ENCODE measurements at regions not wholly inside any gene's neighbourhood (a gene's known extent, or its start where the extent isn't known, plus 50 kb on each side); places are given as distances from the start of the nearest gene placed in this dataset.
"Not testable (repeated sequence)": the region's sequence is repeated elsewhere in the genome, so short reads cannot be mapped to it uniquely, and the experiment has no call there.

DNA sequence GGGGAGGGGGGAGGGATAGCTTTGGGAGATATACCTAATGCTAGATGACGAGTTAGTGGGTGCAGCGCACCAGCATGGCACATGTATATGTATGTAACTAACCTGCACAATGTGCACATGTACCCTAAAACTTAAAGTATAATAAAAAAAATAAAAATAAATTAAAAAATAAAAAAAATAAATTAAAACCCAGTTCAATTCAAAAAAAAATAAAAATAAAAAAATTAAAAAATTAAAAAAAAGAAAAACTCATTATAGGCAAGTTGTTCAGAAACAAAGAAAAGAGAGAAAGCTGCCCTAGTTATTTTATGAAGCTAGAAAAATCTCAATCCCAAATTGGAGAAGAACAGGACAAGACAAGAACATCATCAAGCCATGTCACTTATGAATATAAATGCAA is 147.5 kb upstream of the PRR20G start:
- DNase-seq, result not testable (repeated sequence)

DNA sequence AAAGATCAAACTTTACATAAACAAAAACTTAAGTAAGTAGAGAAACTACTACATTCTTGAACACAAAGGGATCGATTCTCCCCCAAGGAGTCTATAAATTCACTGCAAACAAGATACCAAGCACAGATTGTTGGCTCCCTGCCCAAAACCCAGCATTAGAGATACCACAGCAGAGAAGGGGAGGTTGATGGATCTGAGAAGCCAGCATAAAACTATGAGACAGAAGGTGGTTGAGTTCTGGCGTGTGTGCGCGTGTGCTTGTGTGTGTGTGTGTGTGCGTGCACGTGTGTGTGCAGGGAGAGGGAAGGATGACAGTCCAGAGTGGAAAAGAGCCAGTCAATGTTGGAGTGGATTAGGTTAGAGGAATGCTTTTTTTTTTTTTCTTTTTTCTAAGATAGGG is 143.2 kb upstream of the PRR20G start:
- no peak for DNase-seq

DNA sequence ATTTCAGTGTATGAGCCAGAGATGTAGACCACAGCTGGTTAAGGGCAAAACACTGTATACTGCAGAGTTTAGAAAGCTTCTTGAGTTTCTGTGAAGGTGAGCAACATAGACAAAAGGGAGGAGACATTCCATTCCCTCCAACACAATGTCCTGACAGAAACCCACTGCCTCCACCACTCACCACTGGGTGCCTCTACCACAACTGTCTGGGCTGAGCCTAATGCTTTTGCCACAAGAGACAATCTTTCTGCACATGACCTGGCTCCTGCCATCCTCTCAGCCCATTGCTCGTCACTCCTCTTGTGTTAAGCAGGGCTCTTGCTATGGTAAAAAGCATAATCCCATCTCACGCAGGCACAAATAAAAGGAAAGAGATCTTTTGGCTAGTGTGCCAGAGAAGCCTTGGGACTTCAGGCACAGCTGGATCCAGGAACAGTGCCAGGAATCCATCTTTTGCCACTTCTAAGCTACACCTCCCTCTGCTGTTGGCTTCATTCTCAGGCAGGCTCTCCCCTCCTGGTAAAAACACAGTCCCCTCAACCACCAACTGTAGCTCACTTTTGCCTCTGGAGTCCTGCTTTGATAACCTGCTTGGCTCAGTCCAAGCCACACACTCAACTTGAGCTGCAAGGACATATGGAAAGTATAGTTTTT is 140.6 kb upstream of the PRR20G start:
- no peak for DNase-seq

DNA sequence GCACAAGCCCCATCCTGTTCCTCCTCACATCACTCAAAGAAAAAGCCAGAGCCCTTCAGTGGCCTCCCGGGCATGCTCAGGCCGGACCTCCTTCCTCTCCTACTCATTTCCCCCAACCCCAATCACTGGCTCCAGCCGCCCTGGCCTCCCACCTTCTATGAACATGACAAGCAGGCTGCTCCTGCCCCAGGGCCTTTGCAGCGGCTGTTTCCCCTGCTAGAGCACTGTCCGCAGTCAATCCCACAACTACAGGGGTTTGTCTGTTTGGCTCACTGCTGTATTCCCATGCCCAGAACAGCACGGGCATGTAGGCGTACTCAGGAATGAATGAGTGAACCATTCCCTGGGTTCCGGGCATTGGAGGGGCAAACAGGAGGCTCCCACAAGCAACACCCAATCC is 139.8 kb upstream of the PRR20G start:
- DNase-seq, result no peak

DNA sequence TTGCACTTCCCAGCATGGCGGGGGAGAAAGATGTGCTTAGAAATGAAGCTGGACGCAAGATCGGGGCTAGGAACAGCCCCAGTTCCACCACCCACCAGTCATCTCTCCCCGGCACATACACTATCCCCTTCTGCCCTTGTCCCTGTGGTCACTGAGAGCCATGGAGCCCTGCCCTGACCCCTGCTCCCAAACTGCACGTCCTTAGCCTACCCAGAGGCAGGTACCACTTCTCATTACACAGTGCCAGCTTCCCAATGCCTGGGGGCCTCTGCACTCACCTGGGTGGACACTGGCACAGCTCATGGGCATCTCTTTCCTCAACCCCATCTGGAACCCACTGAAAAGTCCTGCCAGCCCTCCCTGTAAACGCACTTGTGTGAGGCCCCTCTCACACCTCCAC is 139.3 kb upstream of the PRR20G start:
- no peak for DNase-seq

DNA sequence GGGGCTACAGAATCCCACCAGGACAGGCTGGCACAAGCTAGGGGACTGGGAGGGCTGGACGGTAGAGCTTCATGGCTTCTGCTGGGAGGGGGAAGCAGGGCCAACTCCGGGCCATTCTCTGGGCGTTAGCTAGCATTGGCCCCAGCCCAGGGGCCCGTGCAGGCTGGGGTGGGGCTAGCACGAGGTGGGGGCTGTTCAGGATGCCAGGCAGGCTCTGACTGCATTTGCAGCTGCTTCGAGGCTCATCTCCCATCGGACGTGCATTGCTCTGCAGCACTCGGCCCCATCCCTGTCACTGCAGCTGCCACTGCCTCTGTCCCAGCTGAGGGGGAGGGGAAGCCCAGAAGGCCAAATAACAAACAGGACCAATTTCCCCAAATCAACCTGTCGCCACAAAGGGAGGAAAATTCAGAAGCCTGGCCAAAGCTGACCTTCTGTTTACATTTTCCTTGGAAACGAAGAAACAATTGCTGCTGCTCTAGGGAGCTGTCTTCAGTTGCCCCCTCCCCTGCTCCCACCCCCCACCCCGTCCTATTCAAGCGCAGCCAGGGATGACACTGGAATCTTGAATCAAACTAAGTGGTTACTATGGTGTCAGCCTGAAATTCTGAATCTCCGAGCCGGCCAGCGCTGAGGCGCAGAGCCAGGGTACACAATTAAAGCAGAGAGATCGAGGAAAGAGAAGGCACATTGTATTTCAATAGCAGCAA is 138.8 kb upstream of the PRR20G start:
- DNase-seq, result no peak

DNA sequence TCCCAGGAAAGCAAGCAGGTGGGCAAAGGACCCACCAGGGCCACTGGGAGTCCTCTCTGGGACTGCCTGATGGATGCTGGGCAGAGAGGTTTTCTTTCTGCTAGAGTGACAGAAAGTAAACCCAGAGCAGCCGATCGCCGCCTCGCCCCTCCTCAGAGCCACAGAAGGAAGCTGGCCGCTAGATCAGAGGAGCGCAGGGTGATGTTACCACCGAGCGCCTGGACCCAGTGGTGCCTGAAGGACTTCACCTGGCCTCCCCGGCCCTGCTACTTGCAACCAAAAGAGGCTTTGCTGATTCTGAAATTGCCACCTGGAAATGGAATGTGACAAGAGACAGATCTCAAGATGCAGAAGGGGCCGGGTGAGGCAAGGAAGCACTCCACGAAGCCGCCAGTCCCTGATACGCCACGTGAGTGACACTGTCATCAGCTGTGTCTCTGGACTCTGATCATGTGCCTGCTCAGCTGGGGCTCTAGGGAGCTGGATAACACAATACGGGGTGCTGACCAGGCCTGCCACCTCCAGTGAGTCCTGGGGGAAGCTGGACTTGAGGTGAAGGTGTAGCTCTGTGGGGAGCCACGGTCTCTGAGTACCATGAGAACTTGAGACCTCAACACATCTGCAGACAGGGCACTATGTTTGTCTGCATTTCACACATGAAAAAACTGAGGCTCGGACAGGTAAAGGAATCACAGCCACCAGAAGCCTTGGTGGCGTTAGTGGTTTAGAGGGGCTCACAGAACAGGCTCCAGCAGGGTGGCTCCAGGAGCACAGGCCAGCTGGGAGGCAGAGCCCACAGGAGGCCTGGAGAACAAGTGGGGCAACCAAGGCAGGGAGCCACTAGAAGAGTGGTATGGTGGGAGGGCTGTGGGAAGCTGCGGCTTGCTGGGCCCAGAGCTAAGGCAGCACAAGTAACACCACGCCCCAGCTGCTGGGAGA is 137.9 kb upstream of the PRR20G start:
- no peak for DNase-seq

DNA sequence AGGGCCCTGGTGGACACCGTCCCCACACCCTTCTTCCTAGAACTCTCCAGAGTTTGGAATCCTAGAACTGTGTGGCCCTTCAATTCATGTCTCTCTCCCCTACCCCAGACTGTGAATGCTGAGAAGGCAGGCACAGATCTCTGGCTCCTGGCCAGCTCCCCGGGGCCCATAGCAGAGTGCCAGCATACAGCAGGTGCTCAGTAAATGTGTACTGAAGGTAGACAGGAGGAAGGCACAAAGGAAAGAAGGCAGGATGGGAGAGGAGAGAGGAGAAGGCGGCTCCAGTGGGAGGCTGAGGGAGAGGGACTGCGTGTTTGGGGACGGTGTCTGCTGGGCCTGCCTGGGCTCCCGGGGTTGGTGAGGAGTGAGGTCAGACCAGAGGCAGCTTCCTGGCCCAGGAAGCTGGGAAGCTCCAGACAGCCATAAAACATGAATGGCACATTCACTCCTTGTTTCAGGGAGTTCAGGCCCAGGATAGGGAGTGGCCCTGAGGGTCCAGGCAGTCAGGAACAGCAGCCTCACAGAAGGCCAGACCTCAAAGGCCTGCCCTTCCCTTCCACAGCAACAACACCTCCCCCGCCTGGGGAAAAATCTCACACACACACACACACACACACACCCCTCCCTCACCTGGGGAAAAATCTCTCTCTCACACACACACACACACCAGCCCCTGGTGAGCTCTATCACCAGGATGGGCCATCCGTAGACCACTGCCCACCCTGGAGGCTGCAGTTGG is 137.1 kb upstream of the PRR20G start:
- no peak for DNase-seq

DNA sequence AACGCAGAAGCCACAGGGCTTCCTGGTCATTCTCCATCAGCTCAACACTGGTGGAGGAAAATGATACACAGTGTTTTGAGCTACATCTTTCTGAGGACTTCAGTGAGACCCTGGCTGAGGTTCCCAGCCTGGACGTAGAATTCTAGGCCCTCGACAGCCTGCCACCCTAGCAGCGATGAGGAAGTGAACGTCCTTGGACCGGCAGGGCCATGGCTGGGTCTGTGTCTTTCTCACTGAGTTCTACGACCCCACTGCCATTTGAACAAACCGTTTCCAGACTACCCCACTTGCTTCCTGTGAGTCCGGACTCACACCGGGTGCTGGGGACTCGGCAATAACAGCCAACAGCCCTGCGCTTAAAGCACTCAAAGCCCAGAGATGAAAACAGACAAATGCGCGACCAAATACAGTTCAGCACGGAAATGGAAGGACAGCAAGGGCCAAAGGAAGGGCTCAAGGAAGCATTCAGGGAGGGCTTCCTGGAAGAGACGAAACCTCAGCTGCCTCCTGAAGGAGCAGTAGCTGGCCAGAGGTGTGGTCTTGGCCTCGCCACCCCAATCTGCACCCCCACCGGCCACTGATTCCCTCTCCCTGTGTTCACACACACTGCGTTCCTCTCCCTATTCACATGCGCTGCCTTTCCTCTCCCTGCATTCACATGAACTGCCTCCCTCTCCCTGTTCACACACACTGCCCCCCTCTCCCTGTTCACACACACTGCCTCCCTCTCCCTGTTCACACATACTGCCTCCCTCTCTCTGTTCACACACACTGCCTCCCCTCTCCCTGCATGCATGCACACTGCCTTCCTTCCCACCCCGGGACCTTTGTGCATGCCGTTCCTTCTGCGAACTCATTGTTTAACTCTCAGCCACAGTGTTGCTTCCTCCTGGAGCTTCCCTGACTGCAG is 136.3 kb upstream of the PRR20G start:
- no peak for DNase-seq

DNA sequence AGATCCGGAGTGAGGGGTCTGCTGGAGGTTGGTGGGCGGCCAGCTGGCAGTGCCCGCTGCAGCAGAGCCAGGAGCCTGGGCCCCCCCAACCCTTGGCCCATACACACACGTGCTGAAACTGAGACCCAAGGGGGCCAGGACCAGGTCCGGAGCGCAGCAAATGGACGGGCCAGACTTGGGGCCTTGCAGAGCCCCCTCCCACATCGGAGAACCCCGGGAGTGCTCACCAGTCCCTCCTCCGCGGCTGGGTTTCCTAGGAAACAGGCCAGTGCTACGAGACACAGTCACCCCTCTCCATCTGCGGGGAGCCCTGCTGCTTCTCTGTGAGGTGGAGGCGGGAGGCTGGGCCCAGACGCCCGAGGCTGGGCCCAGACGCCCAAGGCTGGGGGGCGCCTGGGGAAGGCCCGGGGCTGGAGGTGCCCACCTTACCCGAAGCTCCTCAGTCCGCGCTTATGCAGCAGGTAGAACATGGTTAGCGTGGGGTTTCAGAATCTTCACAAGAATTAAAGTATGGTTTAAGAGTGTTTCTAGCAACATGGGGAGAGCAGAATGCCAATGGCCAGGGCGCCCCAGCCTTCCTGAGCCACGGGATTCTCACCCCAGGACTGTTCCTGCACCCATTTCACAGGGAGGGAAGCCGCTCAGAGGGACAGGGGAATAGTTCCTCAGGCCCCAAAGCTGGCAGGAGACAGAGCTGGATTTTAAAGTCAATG is 135.0 kb upstream of the PRR20G start:
- DNase-seq, result no peak

DNA sequence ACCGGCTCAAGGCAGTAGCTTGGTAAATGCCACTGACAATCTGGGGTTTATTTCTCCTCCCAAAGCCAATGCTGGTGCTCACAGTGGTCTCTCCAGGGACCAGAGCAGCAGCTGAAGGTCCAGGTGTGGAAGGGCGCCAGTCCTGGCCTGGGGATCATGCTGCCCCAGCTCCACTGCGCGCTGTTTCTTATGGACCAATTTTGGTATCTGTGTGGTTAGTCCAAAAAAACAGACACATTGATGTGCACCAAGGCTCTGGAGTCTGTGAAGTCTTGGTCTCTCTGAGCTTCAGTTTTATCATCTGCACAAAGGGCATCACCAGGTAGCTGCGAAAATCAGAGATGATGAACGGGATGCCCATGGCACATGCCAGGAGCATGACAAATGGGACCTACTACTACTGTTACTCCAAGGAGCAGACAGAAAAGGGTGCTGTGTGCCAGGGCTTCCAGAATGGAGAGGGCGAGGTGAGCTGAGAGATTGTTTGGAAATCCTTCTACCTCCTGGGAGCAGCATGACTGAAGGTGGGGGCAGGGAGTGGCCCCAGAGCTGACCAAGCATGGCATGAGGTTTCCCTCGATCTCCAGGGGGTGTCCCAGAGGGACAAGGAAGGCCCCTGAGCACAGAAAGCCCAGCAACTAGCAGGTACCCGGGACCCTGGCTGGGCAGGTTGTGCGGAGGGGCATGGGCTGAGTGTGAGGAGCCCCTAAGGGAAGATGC is 134.3 kb upstream of the PRR20G start:
- no peak for DNase-seq

DNA sequence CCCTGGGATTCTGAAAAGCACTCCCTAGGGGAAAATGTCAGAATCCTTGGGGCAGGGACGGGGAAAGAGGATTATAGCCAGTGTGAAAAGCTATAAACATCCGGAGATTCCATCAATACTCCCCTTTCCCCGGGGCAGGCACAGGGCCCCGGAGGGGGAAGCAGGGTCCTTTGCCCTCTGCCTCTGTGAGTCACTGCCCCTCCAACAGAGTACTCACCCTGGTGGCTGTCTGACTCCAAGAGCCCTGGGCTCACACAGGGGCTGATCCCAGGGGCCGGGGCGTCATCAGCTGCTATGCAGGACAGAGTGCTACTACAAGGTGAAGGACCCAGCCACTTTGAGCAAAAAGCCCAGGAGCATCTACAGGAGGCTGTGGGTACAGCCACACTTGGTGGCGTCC is 133.0 kb upstream of the PRR20G start:
- no peak for DNase-seq

DNA sequence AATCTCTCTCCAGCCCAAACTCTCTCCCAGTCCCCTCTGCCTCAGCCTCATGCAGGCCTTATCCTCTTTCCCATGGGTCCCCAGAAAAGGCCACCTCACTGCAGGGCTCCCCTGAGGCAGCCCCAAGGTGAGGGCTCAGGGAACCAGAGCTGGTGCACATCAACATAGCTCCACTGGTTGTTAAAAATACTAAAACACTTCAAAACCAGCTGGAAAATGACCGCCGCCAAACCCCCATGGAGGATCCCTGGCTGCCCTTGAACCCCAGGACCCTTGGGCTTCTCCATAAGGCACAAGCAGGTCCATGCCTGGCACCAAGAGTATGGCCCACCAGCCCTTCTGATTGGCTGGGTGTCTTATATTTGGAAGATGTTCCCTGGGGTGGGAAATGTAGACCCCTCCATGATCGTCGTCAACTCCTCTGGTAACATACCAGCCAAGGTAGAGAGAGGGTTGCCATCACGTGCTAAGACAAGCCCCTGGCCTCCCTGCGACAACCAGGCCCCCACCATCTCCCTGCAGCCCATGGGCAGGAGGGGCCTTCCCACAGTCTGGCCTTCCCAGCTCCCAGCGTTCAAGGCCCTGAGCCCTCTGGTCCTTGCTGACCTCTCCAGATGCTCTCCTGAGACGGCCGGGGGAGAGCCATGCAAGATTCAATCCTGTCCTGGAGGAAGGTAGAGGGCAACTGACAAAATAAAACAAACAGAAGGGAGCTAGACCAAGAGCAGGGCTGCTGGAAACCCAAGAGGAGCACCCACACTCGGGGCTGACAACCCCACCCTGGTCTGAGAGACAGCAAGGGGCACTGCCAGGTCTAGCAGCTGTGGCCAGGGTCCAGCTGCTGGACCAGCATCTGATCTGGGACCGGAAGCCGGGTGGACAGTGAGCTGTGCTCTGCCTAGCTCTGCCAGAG is 132.1 kb upstream of the PRR20G start:
- no peak for DNase-seq

DNA sequence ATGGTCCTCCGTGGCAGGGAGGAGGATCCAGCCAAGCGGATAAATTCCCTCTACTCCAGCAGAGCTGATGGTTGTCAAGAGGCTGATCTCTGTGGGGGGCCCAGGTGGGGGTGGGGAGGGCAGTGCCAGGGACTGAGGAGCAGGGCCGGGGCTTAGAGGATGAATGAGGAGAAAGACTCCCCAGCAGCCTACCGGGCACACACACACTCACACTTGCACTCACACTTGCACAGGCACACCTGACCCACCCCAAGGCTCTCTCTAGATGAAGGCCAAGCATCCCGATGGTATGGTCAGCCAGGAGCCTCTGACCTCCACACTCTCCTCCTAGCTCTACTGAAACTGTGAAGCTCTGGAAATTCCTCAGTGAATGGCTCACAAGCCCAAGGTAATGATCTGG is 131.3 kb upstream of the PRR20G start:
- no peak for DNase-seq

DNA sequence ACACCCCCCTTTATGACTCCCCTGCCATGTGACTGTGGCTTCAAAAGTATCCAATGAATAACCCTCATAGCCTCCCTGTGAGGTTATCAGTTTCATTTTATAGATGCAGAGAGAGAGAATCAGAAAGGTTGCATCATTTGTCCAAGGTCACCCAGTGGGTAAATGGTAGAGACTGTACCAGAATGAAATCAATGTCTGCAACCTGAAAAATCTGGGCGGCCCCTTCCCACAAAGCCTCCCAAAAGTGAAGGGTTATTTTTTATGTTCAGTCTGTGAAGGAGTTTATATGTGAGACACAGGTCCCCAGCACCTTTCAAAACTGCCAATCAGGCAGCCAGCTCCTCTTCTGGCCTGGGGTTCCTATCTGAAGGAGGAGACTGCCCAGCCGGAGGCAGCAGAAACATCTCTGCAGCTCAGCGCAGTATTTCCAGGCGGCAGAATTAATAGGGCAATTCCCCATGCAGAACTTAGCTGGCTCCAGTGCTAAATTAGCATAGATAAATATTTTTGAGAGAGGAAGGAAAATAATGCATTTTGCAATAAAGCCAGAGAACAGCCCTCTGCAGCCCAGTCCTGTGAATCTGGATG is 130.8 kb upstream of the PRR20G start:
- DNase-seq, result no peak

DNA sequence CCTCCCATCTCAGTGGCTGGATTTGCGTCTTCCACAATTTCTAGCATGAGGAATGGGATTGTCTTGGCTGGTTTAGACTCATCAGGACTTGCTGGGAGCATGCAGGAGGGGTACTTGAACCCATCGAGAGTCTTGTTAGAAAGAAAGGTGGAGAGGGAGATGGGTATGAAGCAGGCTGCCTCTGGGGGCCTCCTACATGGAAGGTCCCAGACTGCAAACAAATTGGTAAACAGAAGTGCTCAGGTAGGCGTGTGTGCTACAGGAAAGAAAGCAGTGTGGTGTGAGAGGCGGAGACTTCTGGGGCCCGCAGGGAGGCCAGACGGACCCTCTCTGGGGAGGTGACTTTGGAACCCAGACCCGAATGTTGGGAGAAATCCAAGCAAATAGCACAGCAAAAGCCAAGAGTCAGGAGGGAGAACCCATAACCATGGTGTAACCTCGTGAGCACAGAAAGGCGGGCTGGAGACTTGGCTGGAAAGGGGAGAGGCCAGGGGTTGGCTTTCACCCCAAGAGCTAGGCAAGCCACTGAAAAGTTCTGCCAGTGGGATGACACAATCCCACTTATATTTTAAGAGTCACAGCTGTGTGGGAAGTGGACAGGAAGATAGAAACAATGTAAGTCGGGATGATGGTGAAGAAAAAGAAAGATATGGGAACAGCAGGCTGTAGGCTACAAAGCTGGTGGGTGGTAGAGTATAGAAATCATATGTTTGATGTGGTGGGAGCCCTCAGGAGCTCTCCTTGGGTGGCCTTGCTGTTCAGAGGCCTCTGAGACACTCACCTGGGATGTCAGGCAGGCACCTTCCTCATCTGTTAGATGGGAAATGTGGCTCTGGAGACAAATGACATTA is 130.1 kb upstream of the PRR20G start:
- no peak for DNase-seq

DNA sequence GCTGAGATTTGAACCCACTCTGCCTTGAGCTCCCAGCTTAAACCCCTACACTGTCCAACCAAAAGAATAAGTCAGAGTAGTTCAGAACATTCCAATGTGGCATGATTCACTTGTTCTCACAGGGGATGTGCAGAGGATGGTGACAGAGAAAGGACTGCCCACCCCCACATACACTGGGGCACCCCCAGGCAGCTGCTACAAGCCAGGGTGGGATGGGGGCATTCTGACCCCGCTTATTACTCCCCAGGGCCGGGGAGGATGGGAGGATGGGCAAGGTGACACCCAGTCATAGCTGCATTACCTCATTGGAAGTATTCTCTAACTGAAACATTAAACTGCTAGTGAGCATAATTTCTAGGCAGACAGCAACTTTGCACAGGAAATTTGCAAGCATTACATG is 126.0 kb upstream of the PRR20G start:
- no peak for DNase-seq

DNA sequence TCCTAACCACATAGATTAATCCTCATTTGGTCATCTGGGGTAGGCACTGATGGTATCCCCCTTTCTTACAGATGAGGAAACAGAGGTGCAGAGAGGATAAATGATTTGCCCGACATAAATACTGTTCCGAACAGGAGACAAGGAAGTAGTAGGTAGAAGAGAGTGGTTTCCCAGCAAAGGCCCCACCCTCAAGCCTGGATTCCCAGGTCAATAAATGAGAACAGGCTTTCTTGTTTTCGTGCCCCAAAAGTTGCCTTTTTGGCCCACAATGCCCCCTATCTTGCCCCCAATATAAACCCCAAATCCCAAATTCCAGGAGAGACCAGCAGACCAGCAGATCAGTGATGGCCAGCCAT is 125.5 kb upstream of the PRR20G start:
- DNase-seq, result no peak
